ENCODE measurements at regions not wholly inside any gene's neighbourhood (a gene's known extent, or its start where the extent isn't known, plus 50 kb on each side); places are given as distances from the start of the nearest gene placed in this dataset.

DNA sequence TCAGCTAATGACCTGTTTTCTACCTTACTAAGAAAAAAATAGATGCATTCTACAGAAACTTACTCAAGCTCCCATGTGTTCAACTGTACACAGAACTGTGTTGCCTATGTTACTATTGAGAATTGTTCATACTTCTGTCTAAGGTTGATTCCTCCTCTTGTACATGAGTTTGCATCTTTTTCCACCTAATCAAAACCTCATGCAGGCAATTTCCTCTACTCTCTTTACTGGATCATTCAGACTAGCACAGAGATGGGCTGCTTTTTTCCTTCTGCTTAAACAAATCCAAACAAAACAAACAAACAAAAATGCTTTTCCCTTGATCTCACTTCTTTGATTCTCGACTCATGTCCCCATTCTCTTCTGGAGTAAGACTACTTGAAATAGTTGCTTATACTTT lies 58.8 kb upstream of the PTGFR start:
- no peak for TF ChIP-seq POLR2A (IDR thresholded peaks at IDR 0.05)
- TF ChIP-seq, protein P1, sequence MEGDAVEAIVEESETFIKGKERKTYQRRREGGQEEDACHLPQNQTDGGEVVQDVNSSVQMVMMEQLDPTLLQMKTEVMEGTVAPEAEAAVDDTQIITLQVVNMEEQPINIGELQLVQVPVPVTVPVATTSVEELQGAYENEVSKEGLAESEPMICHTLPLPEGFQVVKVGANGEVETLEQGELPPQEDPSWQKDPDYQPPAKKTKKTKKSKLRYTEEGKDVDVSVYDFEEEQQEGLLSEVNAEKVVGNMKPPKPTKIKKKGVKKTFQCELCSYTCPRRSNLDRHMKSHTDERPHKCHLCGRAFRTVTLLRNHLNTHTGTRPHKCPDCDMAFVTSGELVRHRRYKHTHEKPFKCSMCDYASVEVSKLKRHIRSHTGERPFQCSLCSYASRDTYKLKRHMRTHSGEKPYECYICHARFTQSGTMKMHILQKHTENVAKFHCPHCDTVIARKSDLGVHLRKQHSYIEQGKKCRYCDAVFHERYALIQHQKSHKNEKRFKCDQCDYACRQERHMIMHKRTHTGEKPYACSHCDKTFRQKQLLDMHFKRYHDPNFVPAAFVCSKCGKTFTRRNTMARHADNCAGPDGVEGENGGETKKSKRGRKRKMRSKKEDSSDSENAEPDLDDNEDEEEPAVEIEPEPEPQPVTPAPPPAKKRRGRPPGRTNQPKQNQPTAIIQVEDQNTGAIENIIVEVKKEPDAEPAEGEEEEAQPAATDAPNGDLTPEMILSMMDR (IDR thresholded peaks at IDR 0.05): no peak
- no peak for TF ChIP-seq POLR2AphosphoS5 (IDR thresholded peaks at IDR 0.05)

All from prostate gland (tissue), 2 donors.